Erythroblast (primary cell): ENCODE measurements at regions not wholly inside any gene's neighbourhood (a gene's known extent, or its start where the extent isn't known, plus 50 kb on each side); places are given as distances from the start of the nearest gene placed in this dataset.

Experiments used
- GATA1 ChIP-seq: IDR thresholded peaks from 2 replicates; pipeline ENCODE4 v1.6.1; 2011; ENCODE audit warnings: low read depth, mild to moderate bottlenecking, control low read depth, low read length, moderate library complexity
- POLR2A ChIP-seq: IDR thresholded peaks from 2 replicates; pipeline ENCODE4 v1.6.1; 2011; ENCODE audit warnings: mild to moderate bottlenecking, low read length

GRCh38 chr12:47025798-47026197 lies 53.6 kb upstream of the PCED1B start:
- TF ChIP-seq POLR2A (no peak), GATA1 (no peak)
